Left ventricle myocardium inferior (tissue), 1 donor: ENCODE measurements at regions not wholly inside any gene's neighbourhood (a gene's known extent, or its start where the extent isn't known, plus 50 kb on each side); places are given as distances from the start of the nearest gene placed in this dataset.

Experiments used
- DNase-seq: peaks from one replicate; pipeline ENCODE4 v3.0.0-alpha.2; 2020
- H3K27ac ChIP-seq: fragments of 200-600 bp; replicated peaks from 2 replicates; pipeline ENCODE4 v1.8.0; 2021
- H3K27me3 ChIP-seq: fragments of 200-600 bp; 2 replicates; pipeline ENCODE4 v1.8.0; 2021; ENCODE audit warnings: low read depth
- H3K36me3 ChIP-seq: fragments of 200-600 bp; 2 replicates; pipeline ENCODE4 v1.8.0; 2021
- H3K4me1 ChIP-seq: fragments of 200-600 bp; 2 replicates; pipeline ENCODE4 v1.8.0; 2021
- H3K4me3 ChIP-seq: fragments of 200-600 bp; 2 replicates; pipeline ENCODE4 v1.8.0; 2021; ENCODE audit warnings: mild to moderate bottlenecking, moderate library complexity
- H3K9me3 ChIP-seq: fragments of 200-600 bp; replicated peaks from 2 replicates; pipeline ENCODE4 v1.8.0; 2021
- intact Hi-C: fragments of 100-400 bp; cut with micrococcal nuclease; formaldehyde crosslinking; loops from one replicate; pipeline ENCODE4 v1.11.0; 2022
- TF ChIP-seq, protein P1 (sequence below): fragments of 200-600 bp; IDR thresholded peaks from 2 replicates; pipeline ENCODE4 v1.8.0; 2021; ENCODE audit warnings: antibody characterized with exemption, mild to moderate bottlenecking, borderline replicate concordance
- donor health status: DM: no; HTN: yes; CAD: no; lungs with severe emphysema.

DNA sequence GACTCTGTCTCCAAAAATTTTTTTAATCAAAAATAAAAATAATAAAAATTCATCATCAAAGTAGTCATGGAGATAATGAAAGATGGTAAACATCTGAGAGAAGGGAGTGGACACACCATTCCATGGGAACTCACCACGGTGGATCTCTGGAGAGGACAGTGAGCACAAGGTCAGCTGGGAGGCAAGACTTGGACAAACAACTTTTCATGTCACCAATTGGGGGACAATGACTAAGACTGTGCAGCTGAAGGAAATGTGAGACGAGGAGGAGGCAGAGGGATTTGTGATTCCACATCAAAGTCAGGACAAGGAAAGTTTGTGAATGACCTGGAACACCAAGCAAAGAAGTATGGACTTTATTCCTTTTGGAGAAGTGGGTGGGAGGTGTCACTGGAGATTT lies 121.0 kb upstream of the SH3BP4 start:
- intact Hi-C loops, result no loop called here
- no peaks in the 10 kb centered on the region for H3K27me3 ChIP-seq
- no peak for DNase-seq
- H3K4me3 ChIP-seq, result no peak overlapping the region
- no peak overlapping the region for H3K27ac ChIP-seq
- H3K4me1 ChIP-seq, result no peaks in the 10 kb centered on the region
- TF ChIP-seq, protein P1, sequence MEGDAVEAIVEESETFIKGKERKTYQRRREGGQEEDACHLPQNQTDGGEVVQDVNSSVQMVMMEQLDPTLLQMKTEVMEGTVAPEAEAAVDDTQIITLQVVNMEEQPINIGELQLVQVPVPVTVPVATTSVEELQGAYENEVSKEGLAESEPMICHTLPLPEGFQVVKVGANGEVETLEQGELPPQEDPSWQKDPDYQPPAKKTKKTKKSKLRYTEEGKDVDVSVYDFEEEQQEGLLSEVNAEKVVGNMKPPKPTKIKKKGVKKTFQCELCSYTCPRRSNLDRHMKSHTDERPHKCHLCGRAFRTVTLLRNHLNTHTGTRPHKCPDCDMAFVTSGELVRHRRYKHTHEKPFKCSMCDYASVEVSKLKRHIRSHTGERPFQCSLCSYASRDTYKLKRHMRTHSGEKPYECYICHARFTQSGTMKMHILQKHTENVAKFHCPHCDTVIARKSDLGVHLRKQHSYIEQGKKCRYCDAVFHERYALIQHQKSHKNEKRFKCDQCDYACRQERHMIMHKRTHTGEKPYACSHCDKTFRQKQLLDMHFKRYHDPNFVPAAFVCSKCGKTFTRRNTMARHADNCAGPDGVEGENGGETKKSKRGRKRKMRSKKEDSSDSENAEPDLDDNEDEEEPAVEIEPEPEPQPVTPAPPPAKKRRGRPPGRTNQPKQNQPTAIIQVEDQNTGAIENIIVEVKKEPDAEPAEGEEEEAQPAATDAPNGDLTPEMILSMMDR, result no peak
- H3K36me3 ChIP-seq, result no peaks in the 10 kb centered on the region
- no peaks in the 10 kb centered on the region for H3K9me3 ChIP-seq

DNA sequence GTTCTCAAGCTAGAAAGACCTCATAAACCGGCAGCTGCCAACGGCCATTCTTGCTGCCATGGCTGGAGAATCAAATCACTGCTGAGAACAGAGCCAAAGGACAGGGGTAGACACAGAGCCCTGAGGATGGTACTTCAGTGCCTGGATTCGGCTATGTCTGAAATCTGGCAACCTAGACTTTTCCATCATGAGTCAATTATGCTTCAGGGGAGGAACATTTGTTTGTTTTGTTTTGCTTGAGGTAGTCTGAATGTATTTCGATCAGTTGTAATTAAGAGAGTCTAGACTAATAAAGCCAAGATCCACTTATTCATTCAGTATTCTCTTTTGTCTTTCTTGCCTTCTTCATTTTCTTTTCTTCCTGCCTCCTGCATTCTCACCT lies 122.8 kb upstream of the SH3BP4 start:
- intact Hi-C loops, result no loop called here
- Histone ChIP-seq H3K27ac (no peak overlapping the region), H3K9me3 (no peaks in the 10 kb centered on the region), H3K36me3 (no peaks in the 10 kb centered on the region), H3K4me1 (peaks cover 3% of the 10 kb centered on the region), H3K27me3 (no peaks in the 10 kb centered on the region), H3K4me3 (no peak overlapping the region)
- no peak for DNase-seq
- TF ChIP-seq, protein P1, result no peak

DNA sequence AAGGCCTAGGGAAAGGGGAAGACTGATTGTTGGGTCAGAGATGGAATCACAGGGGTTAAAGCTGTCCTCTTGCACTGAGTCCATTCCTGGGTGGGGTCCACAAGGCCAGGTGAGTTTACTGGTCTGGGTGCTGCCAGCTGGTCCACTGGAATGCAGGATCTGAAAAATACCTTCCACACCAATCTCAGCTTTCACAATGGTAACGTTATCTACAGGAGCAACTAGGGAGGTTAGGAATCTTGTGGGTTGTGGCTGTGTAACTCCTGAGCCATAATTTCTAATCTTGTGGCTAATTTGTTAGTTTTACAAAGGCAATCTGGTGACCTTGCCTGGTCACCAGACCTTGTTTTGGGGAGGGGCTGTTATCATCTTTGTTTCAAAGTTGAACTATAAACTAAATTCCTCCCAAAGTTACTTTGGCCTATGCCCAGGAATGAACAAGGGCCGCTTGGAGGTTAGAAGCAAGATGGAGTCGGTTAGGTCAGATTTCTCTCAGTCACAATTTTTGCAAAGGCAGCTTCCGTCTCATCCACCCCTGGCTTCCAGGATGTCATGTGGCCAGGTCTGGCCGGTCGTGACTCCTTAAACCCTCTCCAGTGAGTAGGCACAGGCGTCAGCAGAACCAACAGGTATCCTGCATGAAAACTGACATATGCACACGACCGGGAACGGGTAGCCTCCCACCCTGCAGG lies 123.3 kb upstream of the SH3BP4 start:
- Histone ChIP-seq H3K9me3 (no peaks in the 10 kb centered on the region), H3K27ac (no peak overlapping the region), H3K4me1 (peaks cover 6% of the 10 kb centered on the region), H3K27me3 (no peaks in the 10 kb centered on the region), H3K36me3 (no peaks in the 10 kb centered on the region), H3K4me3 (no peak overlapping the region)
- intact Hi-C loops, result no loop called here
- TF ChIP-seq, protein P1, result no peak
- DNase-seq, result no peak

DNA sequence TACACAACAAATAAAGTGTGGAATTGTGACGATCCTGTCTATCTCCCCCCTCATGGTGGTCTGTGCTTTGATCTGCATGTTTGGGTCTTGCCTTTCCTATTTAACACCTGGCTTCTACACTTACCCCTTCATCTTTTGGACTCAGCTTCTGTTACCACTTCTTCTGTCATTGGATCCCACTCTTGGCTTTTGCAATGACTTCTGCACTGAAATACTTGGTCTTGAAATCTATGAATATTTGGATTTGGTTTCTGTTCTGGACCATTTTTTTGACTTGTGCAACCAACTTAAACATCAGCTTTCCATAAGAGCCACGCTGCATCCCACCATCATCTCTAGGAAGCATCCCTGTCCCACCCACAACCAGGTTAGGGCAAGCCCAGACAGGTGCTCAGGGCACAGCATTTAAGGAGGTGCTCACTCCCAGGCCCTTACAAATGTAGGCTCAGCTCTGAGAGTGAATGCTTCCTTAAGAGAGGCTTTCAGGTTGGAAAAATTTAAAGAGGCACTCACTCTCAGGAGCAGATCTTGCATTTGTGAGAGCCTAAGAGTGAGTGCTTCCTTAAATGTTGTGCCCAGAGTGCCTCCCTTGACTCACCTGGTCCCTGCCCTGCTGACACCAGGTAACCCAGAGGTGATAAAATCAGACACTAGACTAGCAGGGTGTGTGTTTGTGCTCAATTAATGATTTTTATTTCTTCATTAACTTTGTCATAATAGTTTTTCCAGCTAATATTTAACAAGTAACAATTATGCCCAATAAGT lies 124.5 kb upstream of the SH3BP4 start:
- H3K4me3 ChIP-seq, result no peak overlapping the region
- H3K36me3 ChIP-seq, result no peaks in the 10 kb centered on the region
- H3K9me3 ChIP-seq, result no peaks in the 10 kb centered on the region
- no peak overlapping the region for H3K27ac ChIP-seq
- no peaks in the 10 kb centered on the region for H3K27me3 ChIP-seq
- peaks cover 6% of the 10 kb centered on the region for H3K4me1 ChIP-seq
- DNase-seq, result no peak
- TF ChIP-seq, protein P1, result no peak
- intact Hi-C loops, result no loop called here

DNA sequence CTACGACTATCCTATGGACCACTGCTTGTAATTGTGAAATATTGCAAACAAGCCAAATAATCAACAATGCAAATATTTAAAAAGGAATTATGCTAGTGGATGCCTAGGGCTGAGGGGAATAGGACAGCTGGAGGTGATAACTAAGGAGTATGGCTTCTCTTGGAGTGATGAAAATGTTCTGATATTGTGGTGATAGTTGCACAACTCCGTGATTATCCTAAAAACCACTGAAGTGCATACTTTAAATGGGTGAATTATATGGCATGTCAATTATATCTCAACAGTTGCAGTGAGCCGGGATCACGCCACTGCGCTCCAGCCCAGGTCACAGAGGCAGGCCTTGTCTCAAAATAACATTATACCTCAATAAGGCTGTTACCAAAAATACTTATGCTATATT lies 125.1 kb upstream of the SH3BP4 start:
- H3K27ac ChIP-seq, result no peak overlapping the region
- intact Hi-C loops, result no loop called here
- no peaks in the 10 kb centered on the region for H3K36me3 ChIP-seq
- peaks cover 6% of the 10 kb centered on the region for H3K4me1 ChIP-seq
- no peak overlapping the region for H3K4me3 ChIP-seq
- no peak for DNase-seq
- TF ChIP-seq, protein P1, result no peak
- no peaks in the 10 kb centered on the region for H3K27me3 ChIP-seq
- H3K9me3 ChIP-seq, result no peaks in the 10 kb centered on the region
